H1 (cell line): ENCODE measurements at regions not wholly inside any gene's neighbourhood (a gene's known extent, or its start where the extent isn't known, plus 50 kb on each side); places are given as distances from the start of the nearest gene placed in this dataset. TPM values are rescaled to one million over a fixed set of nuclear protein-coding genes. Genes with fewer than 3 reads are reported as not detected.
A peak's percentile ranks its signal among the peaks of the same experiment; 100 is the strongest.

Experiments used
- CTCF ChIA-PET: fragments of 300-600 bp; sonication (Branson Sonifier 250); formaldehyde crosslinking; loops from one replicate; lab custom pipeline; 2021; ENCODE audit not compliant: partially characterized antibody; lab: Charles Lee
- POLR2A ChIA-PET: fragments of 300-600 bp; sonication (Branson Sonifier 250); formaldehyde crosslinking; loops from one replicate; lab custom pipeline; 2021; ENCODE audit warnings: inconsistent platforms; ENCODE audit not compliant: partially characterized antibody; lab: Charles Lee
- DNase-seq, 2 experiments: peaks; one replicate each; pipeline versions ENCODE4 v3.0.0 to v3.0.0-alpha.2; 2010 to 2022; ENCODE audit warnings: low spot score in 2 of 2, low read depth in 1 of 2, mixed read lengths in 1 of 2
- FAIRE-seq: peaks from 2 replicates; lab custom pipeline; 2011; peaks lifted over from hg19 to GRCh38; lab: Jason Lieb, UNC
- H2AFZ ChIP-seq: 2 replicates; pipeline ENCODE4 v1.8.1; 2012; ENCODE audit warnings: low read length, inconsistent platforms
- H2AK5ac ChIP-seq: 2 replicates; pipeline ENCODE4 v1.6.1; 2013; ENCODE audit warnings: low read depth, low read length
- H2BK120ac ChIP-seq: replicated peaks from 2 replicates; pipeline ENCODE3; 2013; ENCODE audit warnings: low read depth, low read length, inconsistent platforms
- H2BK12ac ChIP-seq: 2 replicates; pipeline ENCODE4 v1.6.1; 2013; ENCODE audit warnings: low read depth, low read length
- H2BK15ac ChIP-seq: 2 replicates; pipeline ENCODE4 v1.6.1; 2013; ENCODE audit warnings: low read length
- H2BK20ac ChIP-seq: 2 replicates; pipeline ENCODE4 v1.6.1; 2013; ENCODE audit warnings: low read length
- H2BK5ac ChIP-seq: 2 replicates; pipeline ENCODE4 v1.6.1; 2013; ENCODE audit warnings: low read depth, low read length
- H3K14ac ChIP-seq: 2 replicates; pipeline ENCODE4 v1.6.1; 2013; ENCODE audit warnings: inconsistent platforms; ENCODE audit not compliant: insufficient read length
- H3K18ac ChIP-seq: 2 replicates; pipeline ENCODE4 v1.6.1; 2013; ENCODE audit warnings: low read length; ENCODE audit errors: extremely low read depth
- H3K23ac ChIP-seq: 2 replicates; pipeline ENCODE4 v1.6.1; 2013; ENCODE audit warnings: inconsistent platforms; ENCODE audit not compliant: insufficient read length
- H3K23me2 ChIP-seq: 2 replicates; pipeline ENCODE4 v1.6.1; 2013; ENCODE audit warnings: low read depth, low read length
- H3K27ac ChIP-seq: 2 replicates; pipeline ENCODE4 v1.6.1; 2011; ENCODE audit warnings: low read depth, low read length, inconsistent platforms
- H3K27me3 ChIP-seq, 4 experiments: replicated peaks in 1 of 4; 1 replicate in 1 of 4; 2 replicates in 3 of 4; pipeline versions ENCODE4 v1.6.1 to v1.8.1; 2011 to 2013; ENCODE audit warnings: low read length in 3 of 4, mild to moderate bottlenecking in 3 of 4, inconsistent platforms in 2 of 4, mixed read lengths in 2 of 4, moderate library complexity in 1 of 4; ENCODE audit not compliant: control insufficient read depth in 3 of 4, insufficient read depth in 3 of 4; ENCODE audit errors: extremely low read depth in 1 of 4
- H3K36me3 ChIP-seq, 4 experiments: 2 replicates each; pipeline versions ENCODE4 v1.6.1 to v1.8.1; 2011 to 2013; ENCODE audit warnings: mild to moderate bottlenecking in 4 of 4, low read length in 3 of 4, moderate library complexity in 2 of 4, control low read depth in 1 of 4, inconsistent platforms in 1 of 4; ENCODE audit not compliant: insufficient read depth in 4 of 4, control insufficient read depth in 2 of 4
- H3K4ac ChIP-seq: replicated peaks from 2 replicates; pipeline ENCODE3; 2013; ENCODE audit warnings: low read length, low read depth, mixed read lengths, inconsistent platforms; ENCODE audit not compliant: insufficient read length
- H3K4me1 ChIP-seq, 4 experiments: replicated peaks in 1 of 4; 1 replicate in 1 of 4; 2 replicates in 3 of 4; pipeline versions ENCODE4 v1.6.1 to v1.8.1; 2011 to 2013; ENCODE audit warnings: low read length in 3 of 4, inconsistent platforms in 2 of 4, mixed read lengths in 1 of 4; ENCODE audit not compliant: insufficient read depth in 4 of 4, control insufficient read depth in 3 of 4
- H3K4me2 ChIP-seq, 2 experiments: 2 replicates each; pipeline versions ENCODE4 v1.6.1 to v1.8.1; 2011 to 2013; ENCODE audit warnings: low read depth in 2 of 2, low read length in 2 of 2, control low read depth in 1 of 2, inconsistent platforms in 1 of 2, mild to moderate bottlenecking in 1 of 2; ENCODE audit not compliant: insufficient read depth in 1 of 2
- H3K4me3 ChIP-seq, 4 experiments: fragments of 200-600, 300-600 bp in 1 of 4; sonication (generic), shearing (Covaris generic), sonication (Bioruptor Twin) in 1 of 4; 2 replicates each; pipeline versions ENCODE4 v1.5.1 to v1.8.1; 2011 to 2016; ENCODE audit warnings: low read length in 4 of 4, low read depth in 3 of 4, control low read depth in 2 of 4, inconsistent platforms in 2 of 4, mild to moderate bottlenecking in 2 of 4, mixed read lengths in 1 of 4, moderate library complexity in 1 of 4; ENCODE audit not compliant: insufficient read depth in 2 of 4; ENCODE audit errors: extremely low read depth in 1 of 4
- H3K56ac ChIP-seq: replicated peaks from 2 replicates; pipeline ENCODE3; 2013; ENCODE audit warnings: low read depth, mild to moderate bottlenecking, mixed read lengths, low read length, inconsistent platforms; ENCODE audit not compliant: insufficient read length
- H3K79me1 ChIP-seq: 2 replicates; pipeline ENCODE4 v1.6.1; 2013; ENCODE audit warnings: low read depth, low read length, control low read depth
- H3K79me2 ChIP-seq, 2 experiments: 2 replicates each; pipeline versions ENCODE4 v1.6.1 to v1.8.1; 2012 to 2013; ENCODE audit warnings: low read length in 2 of 2, mild to moderate bottlenecking in 2 of 2, inconsistent platforms in 1 of 2; ENCODE audit not compliant: insufficient read depth in 2 of 2, control insufficient read depth in 1 of 2
- H3K9ac ChIP-seq, 4 experiments: replicated peaks in 1 of 4; 1 replicate in 1 of 4; 2 replicates in 3 of 4; pipeline versions ENCODE4 v1.6.1 to v1.8.1; 2011 to 2013; ENCODE audit warnings: low read depth in 3 of 4, low read length in 3 of 4, control low read depth in 2 of 4, mild to moderate bottlenecking in 2 of 4, moderate library complexity in 2 of 4, inconsistent platforms in 1 of 4; ENCODE audit errors: extremely low read depth in 1 of 4
- H3K9me3 ChIP-seq, 2 experiments: 2 replicates each; pipeline versions ENCODE4 v1.6.1 to v1.8.1; 2012 to 2013; ENCODE audit warnings: mild to moderate bottlenecking in 2 of 2, moderate library complexity in 2 of 2, control low read depth in 1 of 2, inconsistent platforms in 1 of 2, low read depth in 1 of 2, low read length in 1 of 2, mixed read lengths in 1 of 2; ENCODE audit not compliant: insufficient read depth in 2 of 2
- H4K20me1 ChIP-seq, 2 experiments: replicated peaks in 1 of 2; 2 replicates each; pipeline versions ENCODE3 to v1.8.1; 2011 to 2013; ENCODE audit warnings: inconsistent platforms in 2 of 2, low read length in 2 of 2, mild to moderate bottlenecking in 1 of 2; ENCODE audit not compliant: insufficient read depth in 2 of 2, control insufficient read depth in 1 of 2
- H4K5ac ChIP-seq: 2 replicates; pipeline ENCODE4 v1.6.1; 2013; ENCODE audit warnings: low read length, low read depth, mixed read lengths, inconsistent platforms; ENCODE audit not compliant: insufficient read length
- H4K8ac ChIP-seq: 2 replicates; pipeline ENCODE4 v1.8.0; 2013; ENCODE audit warnings: mild to moderate bottlenecking, moderate library complexity, low read length, inconsistent platforms; ENCODE audit not compliant: insufficient read depth; ENCODE audit errors: extremely low read depth
- H4K91ac ChIP-seq: replicated peaks from 2 replicates; pipeline ENCODE3; 2013; ENCODE audit warnings: low read length, mixed read lengths, inconsistent platforms; ENCODE audit not compliant: insufficient read length
- CHD1 ChIP-seq: IDR thresholded peaks from 2 replicates; pipeline ENCODE4 v1.6.1; 2012; ENCODE audit warnings: low read depth, low read length, improper control_type of control experiment
- POU5F1 ChIP-seq: IDR thresholded peaks from 2 replicates; pipeline ENCODE4 v1.6.1; 2011; ENCODE audit warnings: low read depth, mild to moderate bottlenecking, low read length, moderate library complexity
- SIN3A ChIP-seq, 2 experiments: IDR thresholded peaks in 1 of 2; conservative IDR thresholded peaks in 1 of 2; 2 replicates each; pipeline ENCODE4 v1.6.1; 2011 to 2012; ENCODE audit warnings: low read length in 2 of 2, improper control_type of control experiment in 1 of 2, low read depth in 1 of 2, mild to moderate bottlenecking in 1 of 2
- WGBS, 2 experiments: shearing (Covaris generic) in 1 of 2; methylation state at CpG; one replicate each; pipeline versions ENCODE4 v1.1.6 to v1.1.7; 2013 to 2015; ENCODE audit warnings: low lambda C conversion rate in 2 of 2, mixed read lengths in 2 of 2, inconsistent platforms in 1 of 2, low coverage in 1 of 2, missing lambda C conversion rate in 1 of 2; ENCODE audit not compliant: insufficient replicate concordance in 2 of 2, insufficient coverage in 1 of 2, insufficient read length in 1 of 2; ENCODE audit errors: extremely low coverage in 1 of 2, missing lambda C conversion rate in 1 of 2; 5-methylcytosine and 5-hydroxymethylcytosine counted together
- small RNA-seq: library from polyadenylated mRNA; stranded (forward); fragments of <200 nt; extraction: miRNeasy Mini kit (QIAGEN cat#:217004); gene quantifications from one replicate; pipeline ENCODE3, GENCODE V24; 2013; ENCODE audit not compliant: insufficient read depth

GRCh38 chr6:4185419-4185818, 50.0 kb upstream of the ECI2 start:
- Histone ChIP-seq H4K20me1 (no peaks in the 10 kb centered on the region), H2BK5ac (no peak overlapping the region), H3K79me1 (no peaks in the 10 kb centered on the region), H2AFZ (no peak overlapping the region), H2BK15ac (no peak overlapping the region), H2BK12ac (no peak overlapping the region), H3K9me3 (no peaks in the 10 kb centered on the region; a peak in 1 of 4 replicates), H2AK5ac (no peak overlapping the region), H3K56ac (no peak overlapping the region), H4K5ac (no peak overlapping the region), H4K8ac (no peak overlapping the region), H3K23ac (no peak overlapping the region), H3K27me3 (no peaks in the 10 kb centered on the region), H3K79me2 (no peaks in the 10 kb centered on the region), H3K27ac (no peak overlapping the region), H3K36me3 (no peaks in the 10 kb centered on the region), H3K4me3 (no peak overlapping the region), H4K91ac (no peak overlapping the region)
- POLR2A ChIA-PET: no interaction called here
- no peak for FAIRE-seq
- WGBS, 2 experiments: 79% methylated on average over 5 of the region's 5 CpGs; no CpG with 5 or more reads in 1 of the 2 experiments
- no peak for TF ChIP-seq CHD1
- no peak for TF ChIP-seq POU5F1
- no peak for TF ChIP-seq SIN3A (conservative IDR thresholded peaks at IDR 0.05 in 1 of 2, IDR thresholded peaks at IDR 0.05 in 1 of 2; ENCODE audit: low read depth in 1 of 2, low read length in 2 of 2)
- TF ChIP-seq, all 59 proteins: peak for 0
- Histone ChIP-seq H3K23me2 (no peaks in the 10 kb centered on the region), H2BK20ac (no peak overlapping the region), H3K4ac (no peak overlapping the region), H3K14ac (no peak overlapping the region), H3K4me2 (no peak overlapping the region), H3K4me1 (no peaks in the 10 kb centered on the region; a peak in 1 of 7 replicates), H3K9ac (no peak overlapping the region), H2BK120ac (no peak overlapping the region), H3K18ac (no peak overlapping the region)
- no peak for DNase-seq
- CTCF ChIA-PET: interaction anchor here (1.3 kb wide), 1 partner anchor 25 kb away, joined by 4 read pairs; no protein-coding TSS in a partner anchor

Small RNA genes in the stretch of these regions (small RNA-seq; reads per million reads assigned to genes)
- gene AL133393.1 (not detected), gene RNA5SP202 (38.9 reads per million, percentile 95 among the genes with 10 or more reads in this experiment)
